Suprapubic skin (tissue), 4 donors: ENCODE measurements at regions not wholly inside any gene's neighbourhood (a gene's known extent, or its start where the extent isn't known, plus 50 kb on each side); places are given as distances from the start of the nearest gene placed in this dataset.

ENCODE experiments used
- DNase-seq, 2 donors: peaks; one replicate each; pipeline ENCODE4 v3.0.0-alpha.2; 2019; ENCODE audit warnings: low spot score in 2 of 2
- H3K27ac ChIP-seq: fragments of 200-600 bp; sonication (generic); one replicate; pipeline ENCODE4 v1.5.1; 2019
- H3K27me3 ChIP-seq: fragments of 200-600 bp; sonication (generic); one replicate; pipeline ENCODE4 v1.5.1; 2019
- H3K36me3 ChIP-seq: fragments of 200-600 bp; sonication (generic); one replicate; pipeline ENCODE4 v1.5.1; 2019
- H3K4me1 ChIP-seq: fragments of 200-600 bp; sonication (generic); one replicate; pipeline ENCODE4 v1.5.1; 2019
- H3K4me3 ChIP-seq: fragments of 200-600 bp; sonication (generic); one replicate; pipeline ENCODE4 v1.5.1; 2019; ENCODE audit warnings: mild to moderate bottlenecking
- H3K9me3 ChIP-seq: fragments of 200-600 bp; sonication (generic); one replicate; pipeline ENCODE4 v1.5.1; 2019
- CTCF ChIP-seq, 2 donors: fragments of 200-600 bp in 1 of 2; fragments of 450-650 bp in 1 of 2; sonication (generic) in 1 of 2; IDR thresholded peaks; one replicate each; pipeline ENCODE4 v1.5.1; 2016 to 2019; ENCODE audit warnings: antibody characterized with exemption in 2 of 2, mild to moderate bottlenecking in 1 of 2, moderate library complexity in 1 of 2
- EP300 ChIP-seq: sonication (generic); formaldehyde crosslinking; IDR thresholded peaks from one replicate; pipeline ENCODE4 v1.6.1; 2017; ENCODE audit warnings: antibody characterized with exemption
- POLR2A ChIP-seq, 2 donors: fragments of 450-650 bp; IDR thresholded peaks; one replicate each; pipeline ENCODE4 v1.6.1; 2017; ENCODE audit warnings: antibody characterized with exemption in 2 of 2, mild to moderate bottlenecking in 2 of 2, moderate library complexity in 2 of 2
- POLR2AphosphoS5 ChIP-seq, 3 donors: sonication (generic); formaldehyde crosslinking; IDR thresholded peaks; one replicate each; pipeline ENCODE4 v1.6.1; 2017; ENCODE audit warnings: antibody characterized with exemption in 3 of 3
- WGBS: methylation state at CpG from one replicate; pipeline ENCODE4 v1.1.5; 2018; 5-methylcytosine and 5-hydroxymethylcytosine counted together

GRCh38 chr3:117726776-117727175, 1017.2 kb downstream of the TUSC7 start:
- Histone ChIP-seq H3K27ac (no peak overlapping the region), H3K36me3 (no peaks in the 10 kb centered on the region)
- no peak for TF ChIP-seq POLR2A (IDR thresholded peaks at IDR 0.05)
- no peak for TF ChIP-seq EP300
- TF ChIP-seq POLR2AphosphoS5 (IDR thresholded peaks at IDR 0.05) = no peak
- TF ChIP-seq CTCF (IDR thresholded peaks at IDR 0.05) = no peak

DNA sequence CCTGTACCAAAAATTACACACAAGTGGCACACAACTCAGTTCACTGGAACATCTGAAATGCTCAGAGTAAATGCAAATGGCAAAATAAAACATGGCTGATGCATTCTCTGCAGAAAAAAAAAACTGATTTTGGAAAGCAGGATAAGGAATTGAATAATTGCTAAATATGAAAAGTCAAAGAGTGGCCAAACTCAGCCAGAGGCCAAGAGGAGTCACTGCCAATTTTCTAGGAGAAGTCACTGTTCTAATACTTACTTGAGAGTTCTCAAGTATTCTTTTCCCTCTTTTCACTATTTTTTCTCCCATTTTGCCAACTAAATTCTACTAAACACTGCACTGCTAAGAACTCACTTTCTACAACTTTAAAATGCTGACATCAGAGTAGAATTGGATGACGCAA, 1018.6 kb downstream of the TUSC7 start:
- TF ChIP-seq POLR2AphosphoS5 (IDR thresholded peaks at IDR 0.05) = no peak
- TF ChIP-seq CTCF (IDR thresholded peaks at IDR 0.05) = no peak
- TF ChIP-seq EP300 = no peak
- TF ChIP-seq POLR2A (IDR thresholded peaks at IDR 0.05) = no peak
- DNase-seq = no peak
- WGBS = 85% methylated on average over 1 of the region's 1 CpG

More at GRCh38 chr3:117726776-117727175, 1017.2 kb downstream of the TUSC7 start:
- Histone ChIP-seq H3K27me3 (no peaks in the 10 kb centered on the region), H3K9me3 (no peaks in the 10 kb centered on the region), H3K4me1 (no peaks in the 10 kb centered on the region), H3K4me3 (no peak overlapping the region)
- DNase-seq = no peak

DNA sequence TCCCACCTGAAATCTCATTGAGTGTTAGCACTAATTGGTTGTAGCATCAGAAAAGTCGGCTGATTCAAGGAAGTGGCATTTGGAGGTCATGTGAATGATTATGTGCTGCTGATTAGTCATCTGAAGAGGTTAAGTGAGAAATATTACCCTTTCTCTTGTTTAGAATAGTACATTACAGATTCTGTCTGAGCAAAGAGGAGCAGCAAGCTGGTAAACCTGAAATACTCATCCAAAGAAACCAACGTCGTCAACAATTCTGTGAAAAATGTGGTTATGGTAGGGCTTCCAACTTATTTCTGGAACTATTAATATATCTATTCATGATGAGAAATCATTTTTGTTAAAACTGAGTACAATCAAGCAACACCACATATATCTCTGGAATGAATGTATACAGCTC, 1024.9 kb downstream of the TUSC7 start:
- H3K36me3 ChIP-seq = no peaks in the 10 kb centered on the region
- no peaks in the 10 kb centered on the region for H3K27me3 ChIP-seq
- DNase-seq = no peak
- 69% methylated on average over 3 of the region's 3 CpGs for WGBS
- H3K4me3 ChIP-seq = no peak overlapping the region
- H3K9me3 ChIP-seq = no peaks in the 10 kb centered on the region
- no peak overlapping the region for H3K27ac ChIP-seq
- H3K4me1 ChIP-seq = no peaks in the 10 kb centered on the region
- TF ChIP-seq POLR2AphosphoS5 (IDR thresholded peaks at IDR 0.05) = no peak
- no peak for TF ChIP-seq EP300
- no peak for TF ChIP-seq POLR2A (IDR thresholded peaks at IDR 0.05)
- no peak for TF ChIP-seq CTCF (IDR thresholded peaks at IDR 0.05)

More for the DNA sequence above, 1018.6 kb downstream of the TUSC7 start:
- Histone ChIP-seq H3K27ac (no peak overlapping the region), H3K4me3 (no peak overlapping the region), H3K27me3 (no peaks in the 10 kb centered on the region), H3K9me3 (no peaks in the 10 kb centered on the region), H3K36me3 (no peaks in the 10 kb centered on the region), H3K4me1 (no peaks in the 10 kb centered on the region)

- Histone ChIP-seq H3K4me1 (no peaks in the 10 kb centered on the region), H3K36me3 (no peaks in the 10 kb centered on the region), H3K4me3 (no peak overlapping the region), H3K27ac (no peak overlapping the region), H3K27me3 (no peaks in the 10 kb centered on the region), H3K9me3 (no peaks in the 10 kb centered on the region)
- 38% methylated on average over 2 of the region's 2 CpGs for WGBS
- DNase-seq = no peak
- no peak for TF ChIP-seq POLR2A (IDR thresholded peaks at IDR 0.05)
- TF ChIP-seq POLR2AphosphoS5 (IDR thresholded peaks at IDR 0.05) = no peak
- TF ChIP-seq CTCF (IDR thresholded peaks at IDR 0.05) = no peak
- TF ChIP-seq EP300 = no peak
These were observed 1026.0 kb downstream of the TUSC7 start for GRCh38 chr3:117735481-117736101.

GRCh38 chr3:117736846-117737245, 1027.3 kb downstream of the TUSC7 start:
- Histone ChIP-seq H3K9me3 (no peaks in the 10 kb centered on the region), H3K4me3 (no peak overlapping the region), H3K36me3 (no peaks in the 10 kb centered on the region), H3K4me1 (no peaks in the 10 kb centered on the region), H3K27ac (no peak overlapping the region), H3K27me3 (no peaks in the 10 kb centered on the region)
- 73% methylated on average over 3 of the region's 3 CpGs for WGBS
- DNase-seq = no peak
- no peak for TF ChIP-seq EP300
- TF ChIP-seq POLR2AphosphoS5 (IDR thresholded peaks at IDR 0.05) = no peak
- no peak for TF ChIP-seq CTCF (IDR thresholded peaks at IDR 0.05)
- no peak for TF ChIP-seq POLR2A (IDR thresholded peaks at IDR 0.05)
